ENCODE measurements at regions not wholly inside any gene's neighbourhood (a gene's known extent, or its start where the extent isn't known, plus 50 kb on each side); places are given as distances from the start of the nearest gene placed in this dataset.

GRCh38 chr20:50311308-50312001 lies 120.8 kb downstream of the CEBPB start:
- TF ChIP-seq, protein P1, sequence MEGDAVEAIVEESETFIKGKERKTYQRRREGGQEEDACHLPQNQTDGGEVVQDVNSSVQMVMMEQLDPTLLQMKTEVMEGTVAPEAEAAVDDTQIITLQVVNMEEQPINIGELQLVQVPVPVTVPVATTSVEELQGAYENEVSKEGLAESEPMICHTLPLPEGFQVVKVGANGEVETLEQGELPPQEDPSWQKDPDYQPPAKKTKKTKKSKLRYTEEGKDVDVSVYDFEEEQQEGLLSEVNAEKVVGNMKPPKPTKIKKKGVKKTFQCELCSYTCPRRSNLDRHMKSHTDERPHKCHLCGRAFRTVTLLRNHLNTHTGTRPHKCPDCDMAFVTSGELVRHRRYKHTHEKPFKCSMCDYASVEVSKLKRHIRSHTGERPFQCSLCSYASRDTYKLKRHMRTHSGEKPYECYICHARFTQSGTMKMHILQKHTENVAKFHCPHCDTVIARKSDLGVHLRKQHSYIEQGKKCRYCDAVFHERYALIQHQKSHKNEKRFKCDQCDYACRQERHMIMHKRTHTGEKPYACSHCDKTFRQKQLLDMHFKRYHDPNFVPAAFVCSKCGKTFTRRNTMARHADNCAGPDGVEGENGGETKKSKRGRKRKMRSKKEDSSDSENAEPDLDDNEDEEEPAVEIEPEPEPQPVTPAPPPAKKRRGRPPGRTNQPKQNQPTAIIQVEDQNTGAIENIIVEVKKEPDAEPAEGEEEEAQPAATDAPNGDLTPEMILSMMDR (optimal IDR thresholded peaks at IDR 0.05 in 1 of 3, IDR thresholded peaks at IDR 0.05 in 1 of 3, conservative IDR thresholded peaks at IDR 0.05 in 1 of 3; ENCODE audit: extremely low read depth in 1 of 3, insufficient read depth in 2 of 3, low read length in 3 of 3): no peak
- no peak for TF ChIP-seq EZH2 (IDR thresholded peaks at IDR 0.05; ENCODE audit: low read length)

Measured in keratinocyte (primary cell).